Bronchial epithelial cell (primary cell): ENCODE measurements at regions not wholly inside any gene's neighbourhood (a gene's known extent, or its start where the extent isn't known, plus 50 kb on each side); places are given as distances from the start of the nearest gene placed in this dataset.

ENCODE experiments used
- DNase-seq: peaks from one replicate; pipeline ENCODE4 v3.0.0-alpha.2; 2010; ENCODE audit warnings: low read depth
- FAIRE-seq: peaks from 2 replicates; lab custom pipeline; 2011; peaks lifted over from hg19 to GRCh38; lab: Jason Lieb, UNC
- H3K27me3 ChIP-seq: 2 replicates; pipeline ENCODE4 v1.5.1; 2011; ENCODE audit warnings: low read length; ENCODE audit not compliant: control insufficient read depth, insufficient read depth
- H3K36me3 ChIP-seq: 2 replicates; pipeline ENCODE4 v1.5.1; 2011; ENCODE audit warnings: low read length; ENCODE audit not compliant: control insufficient read depth, insufficient read depth
- H3K4me3 ChIP-seq: 2 replicates; pipeline ENCODE4 v1.5.1; 2011; ENCODE audit warnings: mild to moderate bottlenecking, low read depth, low read length, control low read depth
- CTCF ChIP-seq: IDR thresholded peaks from 2 replicates; pipeline ENCODE4 v1.5.1; 2011; ENCODE audit warnings: mild to moderate bottlenecking, moderate library complexity, low read length, control low read depth, inconsistent platforms; ENCODE audit not compliant: insufficient read depth, severe bottlenecking

DNA sequence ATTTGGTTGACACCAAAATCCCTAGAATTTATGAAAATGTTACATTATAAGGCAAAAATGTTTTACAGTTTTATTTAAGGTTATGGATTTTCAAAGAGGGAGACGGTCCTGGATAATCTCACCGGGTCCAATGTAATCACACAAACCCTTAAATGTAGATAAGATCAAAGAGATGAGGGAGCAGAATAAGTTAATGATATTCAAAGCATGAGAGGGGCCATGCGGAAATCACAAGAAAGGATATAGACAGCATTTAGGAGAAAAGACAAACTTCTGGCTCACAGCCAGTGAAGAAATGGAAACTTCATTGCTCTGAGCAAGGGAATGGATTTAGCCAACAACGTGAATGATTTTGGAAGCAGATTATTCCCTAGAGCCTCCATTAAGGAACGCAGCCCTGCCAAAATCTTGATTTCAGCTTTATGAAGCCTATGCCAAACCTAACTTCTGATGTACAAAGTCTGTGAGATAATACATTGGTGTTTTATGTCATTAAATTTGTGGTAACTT is 684.4 kb upstream of the GNPDA2 start:
- no peak for DNase-seq
- TF ChIP-seq CTCF = no peak
- H3K36me3 ChIP-seq = no peaks in the 10 kb centered on the region
- no peaks in the 10 kb centered on the region for H3K27me3 ChIP-seq
- H3K4me3 ChIP-seq = no peak overlapping the region
- FAIRE-seq = no peak

- no peak overlapping the region for H3K4me3 ChIP-seq
- FAIRE-seq (no peak), DNase-seq (no peak)
- no peaks in the 10 kb centered on the region for H3K27me3 ChIP-seq
- H3K36me3 ChIP-seq = no peaks in the 10 kb centered on the region
- TF ChIP-seq CTCF = no peak
These were observed 683.2 kb upstream of the GNPDA2 start for GRCh38 chr4:45409536-45409935.

GRCh38 chr4:45408996-45409395 is 682.6 kb upstream of the GNPDA2 start:
- H3K36me3 ChIP-seq = no peaks in the 10 kb centered on the region
- no peak for DNase-seq
- no peak for TF ChIP-seq CTCF
- H3K4me3 ChIP-seq = no peak overlapping the region
- H3K27me3 ChIP-seq = no peaks in the 10 kb centered on the region
- FAIRE-seq = no peak

DNA sequence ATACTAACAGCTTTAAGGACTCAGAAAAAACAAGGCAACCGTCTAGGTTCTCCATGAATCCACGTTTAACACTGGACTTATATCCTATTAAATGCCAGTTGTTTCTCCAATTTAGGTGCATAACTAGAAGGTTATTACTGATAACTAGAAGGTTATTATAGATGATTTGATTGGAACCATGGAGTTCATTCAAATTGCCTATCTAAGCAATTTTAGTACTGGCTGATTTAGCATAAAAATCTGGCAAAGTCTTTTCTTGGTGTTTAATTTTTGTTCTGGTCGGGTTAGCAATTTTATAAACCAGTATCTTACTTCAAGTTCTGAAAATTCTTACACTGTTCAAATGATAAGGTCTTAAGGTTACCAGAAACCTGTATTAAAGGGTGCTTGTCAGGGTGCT is 672.8 kb upstream of the GNPDA2 start:
- Histone ChIP-seq H3K36me3 (no peaks in the 10 kb centered on the region), H3K4me3 (no peak overlapping the region), H3K27me3 (no peaks in the 10 kb centered on the region)
- no peak for TF ChIP-seq CTCF
- no peak for FAIRE-seq
- DNase-seq = no peak

- no peak for TF ChIP-seq CTCF
- FAIRE-seq = no peak
- DNase-seq = no peak
- Histone ChIP-seq H3K36me3 (no peaks in the 10 kb centered on the region), H3K4me3 (no peak overlapping the region), H3K27me3 (no peaks in the 10 kb centered on the region)
These were observed 659.0 kb upstream of the GNPDA2 start for GRCh38 chr4:45385306-45385705.

DNA sequence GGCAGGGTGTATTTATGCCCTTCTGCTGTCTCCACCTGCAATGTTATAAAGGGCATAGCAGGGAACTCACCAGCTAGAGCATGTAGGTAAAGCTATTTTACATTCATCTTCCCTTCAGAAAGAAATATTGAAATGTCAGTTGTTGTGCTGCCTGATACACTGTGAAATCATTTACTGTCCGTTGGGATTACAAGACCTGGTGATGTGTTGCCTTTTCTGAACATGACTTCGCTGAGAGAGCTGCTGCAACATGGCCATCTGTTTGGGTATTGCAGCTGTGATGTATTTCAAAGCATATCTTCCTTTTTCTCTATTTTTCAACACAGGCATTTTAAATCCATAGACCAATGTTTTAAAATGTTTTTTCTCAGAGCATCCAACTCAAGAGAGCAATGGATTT is 644.1 kb upstream of the GNPDA2 start:
- Histone ChIP-seq H3K4me3 (no peak overlapping the region), H3K27me3 (no peaks in the 10 kb centered on the region), H3K36me3 (no peaks in the 10 kb centered on the region)
- no peak for FAIRE-seq
- no peak for TF ChIP-seq CTCF
- DNase-seq = no peak
